ENCODE measurements at regions not wholly inside any gene's neighbourhood (a gene's known extent, or its start where the extent isn't known, plus 50 kb on each side); places are given as distances from the start of the nearest gene placed in this dataset.

DNA sequence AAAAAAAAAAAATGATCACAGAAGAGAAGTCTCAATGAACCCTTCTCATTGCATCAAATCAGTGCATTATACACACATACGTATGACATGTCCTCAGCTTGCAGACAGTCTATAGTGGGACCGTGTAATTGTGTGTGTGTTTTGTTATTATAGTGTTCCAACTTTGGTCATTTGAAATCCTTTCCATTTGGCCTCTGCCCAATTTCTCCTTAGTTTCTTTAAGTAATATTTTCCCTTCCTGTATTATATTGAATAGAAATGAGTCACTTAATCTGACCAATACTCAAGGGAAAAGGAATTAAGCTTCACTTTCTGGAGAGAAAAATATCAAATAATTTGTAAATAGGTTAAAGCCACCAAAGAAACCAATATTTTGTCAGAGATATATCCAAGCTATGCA, 415.5 kb upstream of the SORCS1 start:
- no peaks in the 10 kb centered on the region for H3K4me1 Mint-ChIP-seq
- H3K27ac Mint-ChIP-seq, result no peak overlapping the region
- no peak overlapping the region for H2AK5ac ChIP-seq (ENCODE audit: insufficient read length, low read length)
- no peaks in the 10 kb centered on the region for H3K27me3 ChIP-seq (ENCODE audit: insufficient read depth, low read length)
- no CpG with 5 or more reads among the region's 2 CpGs for WGBS (ENCODE audit: extremely low coverage, insufficient read length, low lambda C conversion rate)
- no peaks in the 10 kb centered on the region for H4K20me1 ChIP-seq (ENCODE audit: control insufficient read depth, insufficient read depth, insufficient read length)
- no peak overlapping the region for H2BK12ac ChIP-seq (ENCODE audit: insufficient read length, low read depth, low read length)
- H3K18ac ChIP-seq (ENCODE audit: insufficient read length, low read depth, low read length), result no peak overlapping the region
- no peaks in the 10 kb centered on the region for H3K23me2 ChIP-seq (ENCODE audit: insufficient read length, low read depth, low read length, poor library complexity, severe bottlenecking)
- no peaks in the 10 kb centered on the region for H3K27me3 Mint-ChIP-seq (ENCODE audit: low read depth)
- no peak overlapping the region for H4K8ac ChIP-seq (replicated peaks; ENCODE audit: insufficient read length, low read depth, low read length)
- H3K4me1 ChIP-seq (ENCODE audit: insufficient read depth, low read length), result no peaks in the 10 kb centered on the region
- H3K36me3 Mint-ChIP-seq (ENCODE audit: insufficient read depth in 1 of 3, low read depth in 3 of 3), result peaks cover 0 to 8% (median 3%) of the 10 kb centered on the region in 3 experiments; a peak in 3 of 7 replicates
- no peak overlapping the region for H3K4me3 Mint-ChIP-seq
- H2AFZ ChIP-seq (ENCODE audit: low read length), result no peak overlapping the region
- TF ChIP-seq, protein P1, sequence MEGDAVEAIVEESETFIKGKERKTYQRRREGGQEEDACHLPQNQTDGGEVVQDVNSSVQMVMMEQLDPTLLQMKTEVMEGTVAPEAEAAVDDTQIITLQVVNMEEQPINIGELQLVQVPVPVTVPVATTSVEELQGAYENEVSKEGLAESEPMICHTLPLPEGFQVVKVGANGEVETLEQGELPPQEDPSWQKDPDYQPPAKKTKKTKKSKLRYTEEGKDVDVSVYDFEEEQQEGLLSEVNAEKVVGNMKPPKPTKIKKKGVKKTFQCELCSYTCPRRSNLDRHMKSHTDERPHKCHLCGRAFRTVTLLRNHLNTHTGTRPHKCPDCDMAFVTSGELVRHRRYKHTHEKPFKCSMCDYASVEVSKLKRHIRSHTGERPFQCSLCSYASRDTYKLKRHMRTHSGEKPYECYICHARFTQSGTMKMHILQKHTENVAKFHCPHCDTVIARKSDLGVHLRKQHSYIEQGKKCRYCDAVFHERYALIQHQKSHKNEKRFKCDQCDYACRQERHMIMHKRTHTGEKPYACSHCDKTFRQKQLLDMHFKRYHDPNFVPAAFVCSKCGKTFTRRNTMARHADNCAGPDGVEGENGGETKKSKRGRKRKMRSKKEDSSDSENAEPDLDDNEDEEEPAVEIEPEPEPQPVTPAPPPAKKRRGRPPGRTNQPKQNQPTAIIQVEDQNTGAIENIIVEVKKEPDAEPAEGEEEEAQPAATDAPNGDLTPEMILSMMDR (conservative IDR thresholded peaks at IDR 0.05), result no peak
- no peak overlapping the region for H3K9ac ChIP-seq (ENCODE audit: extremely low read depth, insufficient read length, low read length)
- H2BK5ac ChIP-seq (ENCODE audit: insufficient read length, low read length), result no peak overlapping the region
- no peak overlapping the region for H3K23ac ChIP-seq (ENCODE audit: insufficient read length, low read depth, low read length)
- no peak overlapping the region for H3K14ac ChIP-seq (ENCODE audit: insufficient read depth, low read length)
- no peak overlapping the region for H2BK20ac ChIP-seq (ENCODE audit: low read depth, low read length, poor library complexity, severe bottlenecking)
- no peak overlapping the region for H2BK15ac ChIP-seq (ENCODE audit: low read depth, low read length)
- H4K91ac ChIP-seq (ENCODE audit: insufficient read length, low read depth, low read length), result no peak overlapping the region
- no peak overlapping the region for H3K56ac ChIP-seq (ENCODE audit: insufficient read length, low read depth, low read length)
- H3T11ph ChIP-seq (ENCODE audit: low read length), result no peak overlapping the region
- DNase-seq, result no peak
- H3K79me1 ChIP-seq (ENCODE audit: insufficient read depth, low read depth, low read length, poor library complexity, severe bottlenecking), result no peaks in the 10 kb centered on the region
- H3K9me3 ChIP-seq (ENCODE audit: control insufficient read depth, low read depth, low read length), result no peaks in the 10 kb centered on the region
- no peak overlapping the region for H3K4me2 ChIP-seq (ENCODE audit: insufficient read depth, insufficient read length, low read length)
- H4K5ac ChIP-seq (ENCODE audit: insufficient read length, low read depth, low read length), result no peak overlapping the region
- no peak overlapping the region for H3K4ac ChIP-seq (ENCODE audit: low read depth, low read length)
- peaks cover 6 to 9% of the 10 kb centered on the region in 2 experiments; a peak in 4 of 5 replicates for H3K9me3 Mint-ChIP-seq
- H2BK120ac ChIP-seq (ENCODE audit: low read depth, low read length, poor library complexity, severe bottlenecking), result no peak overlapping the region
- no peaks in the 10 kb centered on the region for H3K79me2 ChIP-seq (ENCODE audit: insufficient read depth, low read length)
- no peak overlapping the region for H3K27ac ChIP-seq (ENCODE audit: insufficient read length, low read depth, low read length)

All from H9 (cell line).